OCI-LY3 (cell line): ENCODE measurements at regions not wholly inside any gene's neighbourhood (a gene's known extent, or its start where the extent isn't known, plus 50 kb on each side); places are given as distances from the start of the nearest gene placed in this dataset.
A peak's percentile ranks its signal among the peaks of the same experiment; 100 is the strongest.
"Not testable (repeated sequence)": the region's sequence is repeated elsewhere in the genome, so short reads cannot be mapped to it uniquely, and the experiment has no call there.

Experiments used
- CTCF ChIP-seq: fragments of 200-600, 300-600 bp; sonication (generic); IDR thresholded peaks from 2 replicates; pipeline ENCODE4 v1.5.1; 2014; ENCODE audit warnings: antibody characterized with exemption, low read length, low read depth
- EZH2phosphoT487 ChIP-seq: fragments of 200-600 bp; shearing (Covaris generic); IDR thresholded peaks from 2 replicates; pipeline ENCODE4 v1.6.1; 2018; ENCODE audit warnings: antibody characterized with exemption, mixed run types, low read depth

DNA sequence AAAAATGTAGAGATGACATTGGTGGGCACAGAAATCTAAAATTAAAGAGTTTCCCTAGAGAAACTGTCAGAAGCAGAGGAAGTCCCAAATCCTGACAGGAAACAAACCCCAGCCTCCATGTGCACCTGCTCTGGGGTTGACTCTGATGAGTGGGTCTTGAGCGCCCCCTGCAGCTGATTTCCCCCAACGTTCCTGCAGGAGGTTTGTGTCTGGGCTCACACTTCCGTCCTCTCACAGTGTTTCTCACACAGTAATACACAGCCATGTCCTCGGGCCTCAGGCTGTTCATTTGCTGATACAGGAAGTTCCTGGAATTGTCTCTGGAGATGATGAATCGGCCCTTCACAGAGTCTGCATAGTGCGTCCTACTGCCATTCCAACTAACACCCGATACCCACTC, 670.1 kb downstream of the TMEM121 start:
- peak; percentile 27 for TF ChIP-seq CTCF
- not testable (repeated sequence) for TF ChIP-seq EZH2phosphoT487
